ENCODE measurements at regions not wholly inside any gene's neighbourhood (a gene's known extent, or its start where the extent isn't known, plus 50 kb on each side); places are given as distances from the start of the nearest gene placed in this dataset.

GRCh38 chr4:62328526-62328925 lies 1128.4 kb downstream of the ADGRL3 start:
- TF ChIP-seq POLR2A (IDR thresholded peaks at IDR 0.05; ENCODE audit: low read length) (no peak), GATA1 (IDR thresholded peaks at IDR 0.05; ENCODE audit: low read depth, low read length) (no peak)

Measured in erythroblast (primary cell).